ENCODE measurements at regions not wholly inside any gene's neighbourhood (a gene's known extent, or its start where the extent isn't known, plus 50 kb on each side); places are given as distances from the start of the nearest gene placed in this dataset.

- H4K20me1 ChIP-seq (ENCODE audit: insufficient read depth, poor library complexity, severe bottlenecking) = no peaks in the 10 kb centered on the region
- no peaks in the 10 kb centered on the region for H3K9me2 ChIP-seq (replicated peaks; ENCODE audit: insufficient read depth)
- H3K4me3 ChIP-seq = no peak overlapping the region
- TF ChIP-seq EZH2 (IDR thresholded peaks at IDR 0.05; ENCODE audit: borderline replicate concordance) (no peak), EZH2phosphoT487 (IDR thresholded peaks at IDR 0.05; ENCODE audit: low read depth, severe bottlenecking, unreplicated experiment) (no peak), CTCF (IDR thresholded peaks at IDR 0.05; ENCODE audit: poor library complexity) (no peak)
- no peak overlapping the region for H2AFZ ChIP-seq
- no peaks in the 10 kb centered on the region for H3K4me1 ChIP-seq (ENCODE audit: insufficient read depth)
- H3K27me3 ChIP-seq = no peaks in the 10 kb centered on the region
- H3K79me2 ChIP-seq = no peaks in the 10 kb centered on the region
- no peaks in the 10 kb centered on the region for H3K9me3 ChIP-seq (ENCODE audit: low read depth)
- H3K36me3 ChIP-seq (replicated peaks; ENCODE audit: insufficient read depth, low read depth) = no peaks in the 10 kb centered on the region
- no peak overlapping the region for H3K27ac ChIP-seq
- no peak for DNase-seq (ENCODE audit: low spot score)
- 32% methylated on average over 1 of the region's 1 CpG for WGBS (ENCODE audit: low lambda C conversion rate, missing lambda C conversion rate)
- H3K4me2 ChIP-seq = no peak overlapping the region
Measured at GRCh38 chr4:97330917-97331316, 812.4 kb downstream of the STPG2 start.

- no peak for DNase-seq (ENCODE audit: low spot score)
- Histone ChIP-seq H3K27ac (no peak overlapping the region), H4K20me1 (ENCODE audit: insufficient read depth, poor library complexity, severe bottlenecking) (no peaks in the 10 kb centered on the region), H3K4me1 (ENCODE audit: insufficient read depth) (no peaks in the 10 kb centered on the region), H3K9me2 (replicated peaks; ENCODE audit: insufficient read depth) (no peaks in the 10 kb centered on the region), H3K4me3 (no peak overlapping the region), H3K36me3 (replicated peaks; ENCODE audit: insufficient read depth, low read depth) (no peaks in the 10 kb centered on the region), H3K27me3 (no peaks in the 10 kb centered on the region), H3K79me2 (no peaks in the 10 kb centered on the region), H3K4me2 (no peak overlapping the region), H2AFZ (no peak overlapping the region), H3K9me3 (ENCODE audit: low read depth) (no peaks in the 10 kb centered on the region)
- 79% methylated on average over 2 of the region's 2 CpGs for WGBS (ENCODE audit: low lambda C conversion rate, missing lambda C conversion rate)
- no peak for TF ChIP-seq EZH2 (IDR thresholded peaks at IDR 0.05; ENCODE audit: borderline replicate concordance)
- TF ChIP-seq CTCF (IDR thresholded peaks at IDR 0.05; ENCODE audit: poor library complexity) = no peak
- no peak for TF ChIP-seq EZH2phosphoT487 (IDR thresholded peaks at IDR 0.05; ENCODE audit: low read depth, severe bottlenecking, unreplicated experiment)
Measured at GRCh38 chr4:97334348-97334747, 808.9 kb downstream of the STPG2 start.

GRCh38 chr4:97349468-97350186 is 793.6 kb downstream of the STPG2 start:
- WGBS (ENCODE audit: low lambda C conversion rate, missing lambda C conversion rate) = 45% methylated on average over 1 of the region's 1 CpG

More at GRCh38 chr4:97349468-97350186, 793.6 kb downstream of the STPG2 start:
- no peak for DNase-seq (ENCODE audit: low spot score)
- Histone ChIP-seq H4K20me1 (ENCODE audit: insufficient read depth, poor library complexity, severe bottlenecking) (no peaks in the 10 kb centered on the region), H3K4me2 (no peak overlapping the region), H3K4me1 (ENCODE audit: insufficient read depth) (no peaks in the 10 kb centered on the region), H3K27ac (no peak overlapping the region), H3K9me2 (replicated peaks; ENCODE audit: insufficient read depth) (no peaks in the 10 kb centered on the region), H2AFZ (no peak overlapping the region), H3K4me3 (no peak overlapping the region), H3K27me3 (no peaks in the 10 kb centered on the region), H3K79me2 (no peaks in the 10 kb centered on the region), H3K36me3 (replicated peaks; ENCODE audit: insufficient read depth, low read depth) (no peaks in the 10 kb centered on the region), H3K9me3 (ENCODE audit: low read depth) (no peaks in the 10 kb centered on the region)
- no peak for TF ChIP-seq EZH2 (IDR thresholded peaks at IDR 0.05; ENCODE audit: borderline replicate concordance)
- TF ChIP-seq CTCF (IDR thresholded peaks at IDR 0.05; ENCODE audit: poor library complexity) = no peak
- TF ChIP-seq EZH2phosphoT487 (IDR thresholded peaks at IDR 0.05; ENCODE audit: low read depth, severe bottlenecking, unreplicated experiment) = no peak
